ENCODE measurements at regions not wholly inside any gene's neighbourhood (a gene's known extent, or its start where the extent isn't known, plus 50 kb on each side); places are given as distances from the start of the nearest gene placed in this dataset.

DNA sequence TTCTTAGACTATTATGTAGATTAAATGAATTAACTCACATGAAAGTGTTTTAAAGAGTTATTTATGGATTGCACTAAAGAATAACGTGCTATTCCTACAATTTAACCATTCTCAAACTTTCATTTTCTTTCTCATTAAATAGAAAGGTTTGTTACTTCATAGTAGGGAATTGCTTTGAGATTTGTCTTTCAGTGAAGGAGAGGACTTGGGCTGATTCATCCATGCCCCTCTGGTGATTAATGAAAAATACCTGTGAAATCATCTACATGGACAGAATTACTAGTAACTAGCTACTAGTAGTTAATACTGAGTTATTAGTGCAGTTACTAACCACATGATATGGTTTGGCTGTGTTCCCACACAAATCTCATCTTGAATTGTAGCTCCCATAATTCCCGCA is 275.8 kb upstream of the CDH20 start:
- H3K4me3 ChIP-seq (ENCODE audit: low read depth in 1 of 3, low read length in 3 of 3) = no peak overlapping the region
- no peak for TF ChIP-seq NR2F2 (IDR thresholded peaks at IDR 0.05)
- no peak for TF ChIP-seq GABPA (IDR thresholded peaks at IDR 0.05 in 1 of 2, conservative IDR thresholded peaks at IDR 0.05 in 1 of 2)
- no peak for TF ChIP-seq HNF4A (conservative IDR thresholded peaks at IDR 0.05)
- TF ChIP-seq, protein P1, sequence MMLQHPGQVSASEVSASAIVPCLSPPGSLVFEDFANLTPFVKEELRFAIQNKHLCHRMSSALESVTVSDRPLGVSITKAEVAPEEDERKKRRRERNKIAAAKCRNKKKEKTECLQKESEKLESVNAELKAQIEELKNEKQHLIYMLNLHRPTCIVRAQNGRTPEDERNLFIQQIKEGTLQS (IDR thresholded peaks at IDR 0.05) = no peak
- TF ChIP-seq, protein P2, sequence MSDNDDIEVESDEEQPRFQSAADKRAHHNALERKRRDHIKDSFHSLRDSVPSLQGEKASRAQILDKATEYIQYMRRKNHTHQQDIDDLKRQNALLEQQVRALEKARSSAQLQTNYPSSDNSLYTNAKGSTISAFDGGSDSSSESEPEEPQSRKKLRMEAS (IDR thresholded peaks at IDR 0.05) = no peak
- TF ChIP-seq HNF4G (IDR thresholded peaks at IDR 0.05) = no peak
- TF ChIP-seq FOXA2 (IDR thresholded peaks at IDR 0.05) = no peak
- no peak for TF ChIP-seq YY1 (IDR thresholded peaks at IDR 0.05)
- TF ChIP-seq, protein P3, sequence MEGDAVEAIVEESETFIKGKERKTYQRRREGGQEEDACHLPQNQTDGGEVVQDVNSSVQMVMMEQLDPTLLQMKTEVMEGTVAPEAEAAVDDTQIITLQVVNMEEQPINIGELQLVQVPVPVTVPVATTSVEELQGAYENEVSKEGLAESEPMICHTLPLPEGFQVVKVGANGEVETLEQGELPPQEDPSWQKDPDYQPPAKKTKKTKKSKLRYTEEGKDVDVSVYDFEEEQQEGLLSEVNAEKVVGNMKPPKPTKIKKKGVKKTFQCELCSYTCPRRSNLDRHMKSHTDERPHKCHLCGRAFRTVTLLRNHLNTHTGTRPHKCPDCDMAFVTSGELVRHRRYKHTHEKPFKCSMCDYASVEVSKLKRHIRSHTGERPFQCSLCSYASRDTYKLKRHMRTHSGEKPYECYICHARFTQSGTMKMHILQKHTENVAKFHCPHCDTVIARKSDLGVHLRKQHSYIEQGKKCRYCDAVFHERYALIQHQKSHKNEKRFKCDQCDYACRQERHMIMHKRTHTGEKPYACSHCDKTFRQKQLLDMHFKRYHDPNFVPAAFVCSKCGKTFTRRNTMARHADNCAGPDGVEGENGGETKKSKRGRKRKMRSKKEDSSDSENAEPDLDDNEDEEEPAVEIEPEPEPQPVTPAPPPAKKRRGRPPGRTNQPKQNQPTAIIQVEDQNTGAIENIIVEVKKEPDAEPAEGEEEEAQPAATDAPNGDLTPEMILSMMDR (IDR thresholded peaks at IDR 0.05; ENCODE audit: low read depth, low read length, missing input control) = no peak
- TF ChIP-seq SP1 (IDR thresholded peaks at IDR 0.05) = no peak
- no peak for TF ChIP-seq JUND (IDR thresholded peaks at IDR 0.05)
- TF ChIP-seq, protein P4, sequence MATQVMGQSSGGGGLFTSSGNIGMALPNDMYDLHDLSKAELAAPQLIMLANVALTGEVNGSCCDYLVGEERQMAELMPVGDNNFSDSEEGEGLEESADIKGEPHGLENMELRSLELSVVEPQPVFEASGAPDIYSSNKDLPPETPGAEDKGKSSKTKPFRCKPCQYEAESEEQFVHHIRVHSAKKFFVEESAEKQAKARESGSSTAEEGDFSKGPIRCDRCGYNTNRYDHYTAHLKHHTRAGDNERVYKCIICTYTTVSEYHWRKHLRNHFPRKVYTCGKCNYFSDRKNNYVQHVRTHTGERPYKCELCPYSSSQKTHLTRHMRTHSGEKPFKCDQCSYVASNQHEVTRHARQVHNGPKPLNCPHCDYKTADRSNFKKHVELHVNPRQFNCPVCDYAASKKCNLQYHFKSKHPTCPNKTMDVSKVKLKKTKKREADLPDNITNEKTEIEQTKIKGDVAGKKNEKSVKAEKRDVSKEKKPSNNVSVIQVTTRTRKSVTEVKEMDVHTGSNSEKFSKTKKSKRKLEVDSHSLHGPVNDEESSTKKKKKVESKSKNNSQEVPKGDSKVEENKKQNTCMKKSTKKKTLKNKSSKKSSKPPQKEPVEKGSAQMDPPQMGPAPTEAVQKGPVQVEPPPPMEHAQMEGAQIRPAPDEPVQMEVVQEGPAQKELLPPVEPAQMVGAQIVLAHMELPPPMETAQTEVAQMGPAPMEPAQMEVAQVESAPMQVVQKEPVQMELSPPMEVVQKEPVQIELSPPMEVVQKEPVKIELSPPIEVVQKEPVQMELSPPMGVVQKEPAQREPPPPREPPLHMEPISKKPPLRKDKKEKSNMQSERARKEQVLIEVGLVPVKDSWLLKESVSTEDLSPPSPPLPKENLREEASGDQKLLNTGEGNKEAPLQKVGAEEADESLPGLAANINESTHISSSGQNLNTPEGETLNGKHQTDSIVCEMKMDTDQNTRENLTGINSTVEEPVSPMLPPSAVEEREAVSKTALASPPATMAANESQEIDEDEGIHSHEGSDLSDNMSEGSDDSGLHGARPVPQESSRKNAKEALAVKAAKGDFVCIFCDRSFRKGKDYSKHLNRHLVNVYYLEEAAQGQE (IDR thresholded peaks at IDR 0.05) = no peak
- no peak for TF ChIP-seq EGR1 (IDR thresholded peaks at IDR 0.05; ENCODE audit: low read depth in 2 of 2)
- no peak for TF ChIP-seq RAD21 (IDR thresholded peaks at IDR 0.05)
- TF ChIP-seq, protein P5, sequence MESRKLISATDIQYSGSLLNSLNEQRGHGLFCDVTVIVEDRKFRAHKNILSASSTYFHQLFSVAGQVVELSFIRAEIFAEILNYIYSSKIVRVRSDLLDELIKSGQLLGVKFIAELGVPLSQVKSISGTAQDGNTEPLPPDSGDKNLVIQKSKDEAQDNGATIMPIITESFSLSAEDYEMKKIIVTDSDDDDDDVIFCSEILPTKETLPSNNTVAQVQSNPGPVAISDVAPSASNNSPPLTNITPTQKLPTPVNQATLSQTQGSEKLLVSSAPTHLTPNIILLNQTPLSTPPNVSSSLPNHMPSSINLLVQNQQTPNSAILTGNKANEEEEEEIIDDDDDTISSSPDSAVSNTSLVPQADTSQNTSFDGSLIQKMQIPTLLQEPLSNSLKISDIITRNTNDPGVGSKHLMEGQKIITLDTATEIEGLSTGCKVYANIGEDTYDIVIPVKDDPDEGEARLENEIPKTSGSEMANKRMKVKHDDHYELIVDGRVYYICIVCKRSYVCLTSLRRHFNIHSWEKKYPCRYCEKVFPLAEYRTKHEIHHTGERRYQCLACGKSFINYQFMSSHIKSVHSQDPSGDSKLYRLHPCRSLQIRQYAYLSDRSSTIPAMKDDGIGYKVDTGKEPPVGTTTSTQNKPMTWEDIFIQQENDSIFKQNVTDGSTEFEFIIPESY (IDR thresholded peaks at IDR 0.05) = no peak
- no peak for TF ChIP-seq TAF1 (conservative IDR thresholded peaks at IDR 0.05)
- TF ChIP-seq RXRA (IDR thresholded peaks at IDR 0.05) = no peak
- no peak for TF ChIP-seq FOXA1 (IDR thresholded peaks at IDR 0.05)
- no peak overlapping the region for H3K27ac ChIP-seq (ENCODE audit: low read depth in 1 of 2, low read length in 2 of 2)
- H3K9ac ChIP-seq (ENCODE audit: low read depth in 1 of 2, low read length in 2 of 2) = no peak overlapping the region
- DNase-seq (ENCODE audit: low spot score) = no peak
- 65% methylated on average over 2 of the region's 2 CpGs for WGBS
- H3K36me3 ChIP-seq (ENCODE audit: control insufficient read depth in 4 of 4, insufficient read depth in 3 of 4, low read depth in 1 of 4, low read length in 3 of 4) = no peaks in the 10 kb centered on the region
- H3K9me3 ChIP-seq (ENCODE audit: control insufficient read depth in 4 of 4, low read length in 3 of 4) = no peaks in the 10 kb centered on the region
- H3K4me1 ChIP-seq (ENCODE audit: control insufficient read depth in 4 of 4, insufficient read depth in 4 of 4, low read length in 3 of 4) = no peaks in the 10 kb centered on the region
- H3K27me3 ChIP-seq (ENCODE audit: control insufficient read depth in 4 of 4, insufficient read depth in 4 of 4, low read length in 3 of 4) = peaks cover 0 to 3% (median 1%) of the 10 kb centered on the region in 4 donors
